Prostate gland (tissue), 2 donors: ENCODE measurements at regions not wholly inside any gene's neighbourhood (a gene's known extent, or its start where the extent isn't known, plus 50 kb on each side); places are given as distances from the start of the nearest gene placed in this dataset.

Source experiments
- POLR2A ChIP-seq: fragments of 450-650 bp; IDR thresholded peaks from one replicate; pipeline ENCODE4 v1.6.1; 2016; ENCODE audit warnings: antibody characterized with exemption, mild to moderate bottlenecking
- POLR2AphosphoS5 ChIP-seq: sonication (generic); formaldehyde crosslinking; IDR thresholded peaks from one replicate; pipeline ENCODE4 v1.6.1; 2017; ENCODE audit warnings: antibody characterized with exemption
- TF ChIP-seq, protein P1 (sequence below), 4 experiments: fragments of 200-600 bp in 2 of 4; fragments of 450-650 bp in 2 of 4; sonication (generic) in 2 of 4; IDR thresholded peaks; 1 replicate in 3 of 4; 2 replicates in 1 of 4; pipeline ENCODE4 v1.5.1; 2016 to 2019; ENCODE audit warnings: antibody characterized with exemption in 4 of 4, mild to moderate bottlenecking in 2 of 4, moderate library complexity in 2 of 4

DNA sequence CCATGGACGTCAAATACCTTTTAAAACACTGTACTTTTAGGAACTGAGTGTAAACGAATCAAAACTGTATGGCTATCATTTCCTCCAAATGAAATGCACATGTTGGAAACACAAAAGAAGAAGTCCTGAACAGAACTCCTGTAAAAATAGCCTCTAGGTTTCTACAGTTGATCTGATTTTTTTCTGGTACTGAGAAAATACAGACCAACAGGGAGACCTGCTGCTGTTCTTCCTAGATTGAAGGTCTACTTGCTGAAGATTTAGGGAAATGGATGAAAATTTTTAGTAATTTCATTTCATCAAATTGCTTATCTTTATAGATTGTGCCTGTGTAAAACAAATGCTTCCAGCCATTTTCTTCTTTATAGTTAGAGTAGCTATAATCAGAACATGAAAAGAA lies 520.4 kb downstream of the SLITRK6 start:
- TF ChIP-seq, protein P1, sequence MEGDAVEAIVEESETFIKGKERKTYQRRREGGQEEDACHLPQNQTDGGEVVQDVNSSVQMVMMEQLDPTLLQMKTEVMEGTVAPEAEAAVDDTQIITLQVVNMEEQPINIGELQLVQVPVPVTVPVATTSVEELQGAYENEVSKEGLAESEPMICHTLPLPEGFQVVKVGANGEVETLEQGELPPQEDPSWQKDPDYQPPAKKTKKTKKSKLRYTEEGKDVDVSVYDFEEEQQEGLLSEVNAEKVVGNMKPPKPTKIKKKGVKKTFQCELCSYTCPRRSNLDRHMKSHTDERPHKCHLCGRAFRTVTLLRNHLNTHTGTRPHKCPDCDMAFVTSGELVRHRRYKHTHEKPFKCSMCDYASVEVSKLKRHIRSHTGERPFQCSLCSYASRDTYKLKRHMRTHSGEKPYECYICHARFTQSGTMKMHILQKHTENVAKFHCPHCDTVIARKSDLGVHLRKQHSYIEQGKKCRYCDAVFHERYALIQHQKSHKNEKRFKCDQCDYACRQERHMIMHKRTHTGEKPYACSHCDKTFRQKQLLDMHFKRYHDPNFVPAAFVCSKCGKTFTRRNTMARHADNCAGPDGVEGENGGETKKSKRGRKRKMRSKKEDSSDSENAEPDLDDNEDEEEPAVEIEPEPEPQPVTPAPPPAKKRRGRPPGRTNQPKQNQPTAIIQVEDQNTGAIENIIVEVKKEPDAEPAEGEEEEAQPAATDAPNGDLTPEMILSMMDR (IDR thresholded peaks at IDR 0.05), result no peak
- TF ChIP-seq POLR2AphosphoS5, result no peak
- TF ChIP-seq POLR2A, result no peak
